HEK293 (cell line): ENCODE measurements at regions not wholly inside any gene's neighbourhood (a gene's known extent, or its start where the extent isn't known, plus 50 kb on each side); places are given as distances from the start of the nearest gene placed in this dataset.

Experiments used
- REST ChIP-seq: fragments of 450-650 bp; formaldehyde crosslinking; IDR thresholded peaks from 2 replicates; pipeline ENCODE4 v1.5.1; 2016; ENCODE audit warnings: missing biosample characterization, missing genetic modification characterization
- ZFP41 ChIP-seq: fragments of 450-650 bp; formaldehyde crosslinking; IDR thresholded peaks from 2 replicates; pipeline ENCODE4 v1.5.1; 2016; ENCODE audit warnings: missing biosample characterization, missing genetic modification characterization, borderline replicate concordance
- ZNF302 ChIP-seq: fragments of 450-650 bp; formaldehyde crosslinking; IDR thresholded peaks from 2 replicates; pipeline ENCODE4 v1.5.1; 2016; ENCODE audit warnings: missing biosample characterization, missing genetic modification characterization, low read depth
- ZNF404 ChIP-seq: fragments of 450-650 bp; formaldehyde crosslinking; IDR thresholded peaks from 2 replicates; pipeline ENCODE4 v1.5.1; 2017; ENCODE audit warnings: missing biosample characterization, missing genetic modification characterization
- TF ChIP-seq, protein P1 (sequence below): fragments of 450-650 bp; formaldehyde crosslinking; IDR thresholded peaks from 2 replicates; pipeline ENCODE4 v1.5.1; 2016; ENCODE audit warnings: missing biosample characterization, missing genetic modification characterization

DNA sequence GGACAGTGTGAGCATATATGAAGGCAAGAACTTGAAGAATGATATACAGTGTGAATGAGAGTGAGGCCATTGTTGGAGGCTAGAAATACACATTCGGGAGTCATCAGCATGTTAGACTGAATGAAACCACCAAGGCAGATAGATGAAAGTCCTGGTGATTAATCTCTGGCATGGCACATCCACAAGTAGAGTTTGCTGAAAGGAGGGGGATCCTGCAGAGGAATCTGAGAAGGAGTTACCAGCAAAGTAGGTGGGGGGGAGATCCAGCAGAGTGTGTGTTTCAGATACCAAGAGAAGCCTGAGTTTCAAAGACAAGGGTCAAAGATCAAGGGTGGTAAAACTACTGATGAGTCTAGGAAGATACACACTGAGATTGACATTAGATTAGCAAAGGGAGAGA, 426.7 kb upstream of the DCN start:
- no peak for TF ChIP-seq ZNF302 (tag by site-specific recombination)
- no peak for TF ChIP-seq ZFP41
- TF ChIP-seq, protein P1, sequence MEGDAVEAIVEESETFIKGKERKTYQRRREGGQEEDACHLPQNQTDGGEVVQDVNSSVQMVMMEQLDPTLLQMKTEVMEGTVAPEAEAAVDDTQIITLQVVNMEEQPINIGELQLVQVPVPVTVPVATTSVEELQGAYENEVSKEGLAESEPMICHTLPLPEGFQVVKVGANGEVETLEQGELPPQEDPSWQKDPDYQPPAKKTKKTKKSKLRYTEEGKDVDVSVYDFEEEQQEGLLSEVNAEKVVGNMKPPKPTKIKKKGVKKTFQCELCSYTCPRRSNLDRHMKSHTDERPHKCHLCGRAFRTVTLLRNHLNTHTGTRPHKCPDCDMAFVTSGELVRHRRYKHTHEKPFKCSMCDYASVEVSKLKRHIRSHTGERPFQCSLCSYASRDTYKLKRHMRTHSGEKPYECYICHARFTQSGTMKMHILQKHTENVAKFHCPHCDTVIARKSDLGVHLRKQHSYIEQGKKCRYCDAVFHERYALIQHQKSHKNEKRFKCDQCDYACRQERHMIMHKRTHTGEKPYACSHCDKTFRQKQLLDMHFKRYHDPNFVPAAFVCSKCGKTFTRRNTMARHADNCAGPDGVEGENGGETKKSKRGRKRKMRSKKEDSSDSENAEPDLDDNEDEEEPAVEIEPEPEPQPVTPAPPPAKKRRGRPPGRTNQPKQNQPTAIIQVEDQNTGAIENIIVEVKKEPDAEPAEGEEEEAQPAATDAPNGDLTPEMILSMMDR (tag by site-specific recombination) = no peak
- no peak for TF ChIP-seq REST (tag by site-specific recombination)
- no peak for TF ChIP-seq ZNF404 (tag by site-specific recombination)
